H9 (cell line): ENCODE measurements at regions not wholly inside any gene's neighbourhood (a gene's known extent, or its start where the extent isn't known, plus 50 kb on each side); places are given as distances from the start of the nearest gene placed in this dataset.
"Not testable (repeated sequence)": the region's sequence is repeated elsewhere in the genome, so short reads cannot be mapped to it uniquely, and the experiment has no call there.

Experiments
- DNase-seq: peaks from one replicate; pipeline ENCODE4 v3.0.0-alpha.2; 2017
- H2AFZ ChIP-seq: one replicate; pipeline ENCODE4 v1.6.1; 2013; ENCODE audit warnings: mild to moderate bottlenecking, low read length, control low read depth, moderate library complexity
- H2AK5ac ChIP-seq: 2 replicates; pipeline ENCODE4 v1.6.1; 2013; ENCODE audit warnings: low read length, control low read depth, mixed read lengths; ENCODE audit not compliant: insufficient read length
- H2BK120ac ChIP-seq: one replicate; pipeline ENCODE4 v1.6.1; 2013; ENCODE audit warnings: low read depth, mild to moderate bottlenecking, low read length, control low read depth, inconsistent platforms; ENCODE audit not compliant: poor library complexity, severe bottlenecking
- H2BK12ac ChIP-seq: 2 replicates; pipeline ENCODE4 v1.6.1; 2013; ENCODE audit warnings: low read length, control low read depth, mixed read lengths, low read depth; ENCODE audit not compliant: insufficient read length
- H2BK15ac ChIP-seq: 2 replicates; pipeline ENCODE4 v1.6.1; 2013; ENCODE audit warnings: low read depth, low read length, control low read depth
- H2BK20ac ChIP-seq: one replicate; pipeline ENCODE4 v1.6.1; 2013; ENCODE audit warnings: low read depth, mild to moderate bottlenecking, low read length, control low read depth, inconsistent platforms; ENCODE audit not compliant: poor library complexity, severe bottlenecking
- H2BK5ac ChIP-seq: 2 replicates; pipeline ENCODE4 v1.6.1; 2013; ENCODE audit warnings: low read length, control low read depth, mixed read lengths; ENCODE audit not compliant: insufficient read length
- H3K14ac ChIP-seq: 2 replicates; pipeline ENCODE4 v1.6.1; 2013; ENCODE audit warnings: low read length, control low read depth; ENCODE audit not compliant: insufficient read depth
- H3K18ac ChIP-seq: 2 replicates; pipeline ENCODE4 v1.6.1; 2013; ENCODE audit warnings: low read depth, mild to moderate bottlenecking, mixed read lengths, low read length, control low read depth; ENCODE audit not compliant: insufficient read length
- H3K23ac ChIP-seq: 2 replicates; pipeline ENCODE4 v1.6.1; 2013; ENCODE audit warnings: low read length, control low read depth, mixed read lengths, low read depth; ENCODE audit not compliant: insufficient read length
- H3K23me2 ChIP-seq: 2 replicates; pipeline ENCODE4 v1.6.1; 2013; ENCODE audit warnings: low read depth, mild to moderate bottlenecking, mixed read lengths, low read length, control low read depth; ENCODE audit not compliant: insufficient read length, poor library complexity, severe bottlenecking
- H3K27ac ChIP-seq: 2 replicates; pipeline ENCODE4 v1.5.1; 2013; ENCODE audit warnings: low read length, control low read depth, mixed read lengths, low read depth; ENCODE audit not compliant: insufficient read length
- H3K27me3 ChIP-seq: 2 replicates; pipeline ENCODE4 v1.6.1; 2013; ENCODE audit warnings: low read length, control low read depth, inconsistent platforms; ENCODE audit not compliant: insufficient read depth
- H3K4ac ChIP-seq: 2 replicates; pipeline ENCODE4 v1.6.1; 2013; ENCODE audit warnings: low read depth, mild to moderate bottlenecking, control low read depth, inconsistent platforms, low read length, moderate library complexity
- H3K4me1 ChIP-seq: 2 replicates; pipeline ENCODE4 v1.6.1; 2013; ENCODE audit warnings: low read length, control low read depth, inconsistent platforms; ENCODE audit not compliant: insufficient read depth
- H3K4me2 ChIP-seq: 2 replicates; pipeline ENCODE4 v1.6.1; 2013; ENCODE audit warnings: low read length, control low read depth, mixed read lengths; ENCODE audit not compliant: insufficient read length, insufficient read depth
- H3K56ac ChIP-seq: 2 replicates; pipeline ENCODE4 v1.6.1; 2013; ENCODE audit warnings: low read depth, mild to moderate bottlenecking, mixed read lengths, low read length, control low read depth; ENCODE audit not compliant: insufficient read length
- H3K79me1 ChIP-seq: 2 replicates; pipeline ENCODE4 v1.6.1; 2013; ENCODE audit warnings: low read depth, mild to moderate bottlenecking, moderate library complexity, low read length, control low read depth, inconsistent platforms; ENCODE audit not compliant: insufficient read depth, poor library complexity, severe bottlenecking
- H3K79me2 ChIP-seq: 2 replicates; pipeline ENCODE4 v1.6.1; 2013; ENCODE audit warnings: low read length, control low read depth, inconsistent platforms; ENCODE audit not compliant: insufficient read depth
- H3K9ac ChIP-seq: 2 replicates; pipeline ENCODE4 v1.6.1; 2013; ENCODE audit warnings: low read length, control low read depth, mixed read lengths; ENCODE audit not compliant: insufficient read length; ENCODE audit errors: extremely low read depth
- H3K9me3 ChIP-seq: one replicate; pipeline ENCODE4 v1.6.1; 2013; ENCODE audit warnings: low read depth, low read length, inconsistent platforms; ENCODE audit not compliant: control insufficient read depth
- H3T11ph ChIP-seq: one replicate; pipeline ENCODE4 v1.6.1; 2013; ENCODE audit warnings: mild to moderate bottlenecking, low read length, control low read depth, inconsistent platforms
- H4K20me1 ChIP-seq: one replicate; pipeline ENCODE4 v1.6.1; 2013; ENCODE audit not compliant: control insufficient read depth, insufficient read length, insufficient read depth
- H4K5ac ChIP-seq: 2 replicates; pipeline ENCODE4 v1.6.1; 2013; ENCODE audit warnings: low read depth, mild to moderate bottlenecking, mixed read lengths, low read length, control low read depth; ENCODE audit not compliant: insufficient read length
- H4K8ac ChIP-seq: replicated peaks from 2 replicates; pipeline ENCODE4 v1.6.1; 2013; ENCODE audit warnings: low read length, control low read depth, mixed read lengths, low read depth; ENCODE audit not compliant: insufficient read length
- H4K91ac ChIP-seq: 2 replicates; pipeline ENCODE4 v1.6.1; 2013; ENCODE audit warnings: low read depth, mild to moderate bottlenecking, moderate library complexity, mixed read lengths, low read length, control low read depth; ENCODE audit not compliant: insufficient read length
- H3K27ac Mint-ChIP-seq, 3 experiments: 2 replicates in 2 of 3; 3 replicates in 1 of 3; pipeline ENCODE4 v1.8.0; 2020 to 2021; ENCODE audit warnings: mixed read lengths in 3 of 3, mild to moderate bottlenecking in 1 of 3, moderate library complexity in 1 of 3
- H3K27me3 Mint-ChIP-seq: 2 replicates; pipeline ENCODE4 v1.8.0; 2021; ENCODE audit warnings: low read depth, mild to moderate bottlenecking, moderate library complexity, mixed read lengths
- H3K36me3 Mint-ChIP-seq, 3 experiments: 2 replicates in 2 of 3; 3 replicates in 1 of 3; pipeline ENCODE4 v1.8.0; 2020 to 2021; ENCODE audit warnings: low read depth in 3 of 3, mixed read lengths in 3 of 3; ENCODE audit not compliant: insufficient read depth in 1 of 3
- H3K4me1 Mint-ChIP-seq, 2 experiments: 2 replicates each; pipeline ENCODE4 v1.8.0; 2020; ENCODE audit warnings: mixed read lengths in 2 of 2
- H3K4me3 Mint-ChIP-seq, 2 experiments: 2 replicates in 1 of 2; 3 replicates in 1 of 2; pipeline ENCODE4 v1.8.0; 2020 to 2021; ENCODE audit warnings: mild to moderate bottlenecking in 2 of 2, mixed read lengths in 2 of 2, moderate library complexity in 1 of 2
- H3K9me3 Mint-ChIP-seq, 2 experiments: 2 replicates in 1 of 2; 3 replicates in 1 of 2; pipeline ENCODE4 v1.8.0; 2020; ENCODE audit warnings: mild to moderate bottlenecking in 2 of 2, mixed read lengths in 2 of 2, moderate library complexity in 1 of 2
- CTCF ChIP-seq: fragments of 200-600 bp; sonication (generic); conservative IDR thresholded peaks from 3 replicates; pipeline ENCODE4 v1.8.0; 2021; ENCODE audit warnings: antibody characterized with exemption, mild to moderate bottlenecking
- WGBS: extraction: QIAGEN DNeasy Blood & Tissue Kit; methylation state at CpG from one replicate; pipeline ENCODE4 v1.1.7; 2013; ENCODE audit warnings: missing lambda C conversion rate, low lambda C conversion rate, mixed read lengths; ENCODE audit not compliant: insufficient read length; ENCODE audit errors: extremely low coverage; 5-methylcytosine and 5-hydroxymethylcytosine counted together

- Mint-ChIP-seq H3K27ac (no peak overlapping the region), H3K4me1 (no peaks in the 10 kb centered on the region), H3K4me3 (no peak overlapping the region), H3K9me3 (peaks cover 2 to 9% of the 10 kb centered on the region in 2 experiments; a peak in 4 of 5 replicates), H3K36me3 (peaks cover 0 to 10% (median 0%) of the 10 kb centered on the region in 3 experiments; a peak in 4 of 7 replicates), H3K27me3 (peaks cover 3% of the 10 kb centered on the region)
- Histone ChIP-seq H3T11ph (no peak overlapping the region), H3K4ac (no peak overlapping the region), H3K27me3 (no peaks in the 10 kb centered on the region), H3K4me2 (no peak overlapping the region), H3K23ac (no peak overlapping the region), H2BK15ac (no peak overlapping the region), H3K79me2 (no peaks in the 10 kb centered on the region), H4K20me1 (no peaks in the 10 kb centered on the region), H3K14ac (no peak overlapping the region), H3K18ac (no peak overlapping the region), H3K79me1 (no peaks in the 10 kb centered on the region), H2AK5ac (no peak overlapping the region), H3K9ac (no peak overlapping the region), H2BK20ac (no peak overlapping the region), H2AFZ (no peak overlapping the region), H2BK120ac (no peak overlapping the region), H4K91ac (no peak overlapping the region), H4K8ac (no peak overlapping the region), H3K56ac (no peak overlapping the region), H2BK5ac (no peak overlapping the region), H3K4me1 (no peaks in the 10 kb centered on the region), H3K23me2 (no peaks in the 10 kb centered on the region), H2BK12ac (no peak overlapping the region), H3K9me3 (no peaks in the 10 kb centered on the region), H4K5ac (no peak overlapping the region), H3K27ac (no peak overlapping the region)
- DNase-seq = no peak
- TF ChIP-seq CTCF = no peak
- no CpG with 5 or more reads among the region's 7 CpGs for WGBS
Observed at GRCh38 chr22:49390954-49391353, 436.7 kb downstream of the BRD1 start.

- not testable (repeated sequence) for H3K4me3 Mint-ChIP-seq, H3K79me1 ChIP-seq, H3K4me1 ChIP-seq, H3K14ac ChIP-seq, H3K9me3 Mint-ChIP-seq, H3K23ac ChIP-seq, H2AK5ac ChIP-seq, H3K23me2 ChIP-seq, H3K56ac ChIP-seq, H2AFZ ChIP-seq, H3K27me3 ChIP-seq, H2BK5ac ChIP-seq, H2BK20ac ChIP-seq, H4K5ac ChIP-seq, H3K27me3 Mint-ChIP-seq, H3K4me2 ChIP-seq, H4K91ac ChIP-seq, H3K18ac ChIP-seq, H3K27ac Mint-ChIP-seq, H2BK12ac ChIP-seq, H3K4ac ChIP-seq, H3K9ac ChIP-seq, DNase-seq, H3K79me2 ChIP-seq, H3K9me3 ChIP-seq, H4K20me1 ChIP-seq, H4K8ac ChIP-seq, H2BK120ac ChIP-seq, H2BK15ac ChIP-seq, H3T11ph ChIP-seq, H3K27ac ChIP-seq, H3K36me3 Mint-ChIP-seq
- H3K4me1 Mint-ChIP-seq = peaks cover 7 to 18% of the 10 kb centered on the region in 2 experiments
- WGBS = no CpG with 5 or more reads among the region's 7 CpGs
Observed at GRCh38 chr22:49383909-49384308, 443.8 kb downstream of the BRD1 start.
